ENCODE measurements at regions not wholly inside any gene's neighbourhood (a gene's known extent, or its start where the extent isn't known, plus 50 kb on each side); places are given as distances from the start of the nearest gene placed in this dataset.

GRCh38 chr4:75101906-75102786 lies 169.2 kb downstream of the PARM1 start:
- H3K9me3 Mint-ChIP-seq = peaks cover 19% of the 10 kb centered on the region

More at GRCh38 chr4:75101906-75102786, 169.2 kb downstream of the PARM1 start:
- Mint-ChIP-seq H3K27me3 (peaks cover 13% of the 10 kb centered on the region), H3K4me3 (no peak overlapping the region), H3K27ac (no peak overlapping the region), H3K4me1 (ENCODE audit: low read depth) (peaks cover 10% of the 10 kb centered on the region), H3K36me3 (ENCODE audit: low read depth) (no peaks in the 10 kb centered on the region)
- intact Hi-C loops (cut with micrococcal nuclease) = no loop called here

Data from dendritic cell treated with granulocyte-macrophage colony-stimulating factor and Interleukin-4, amounts not matched to agents 40 ng/mL and 50 ng/mL, for 4 days (primary cell).